ENCODE measurements at regions not wholly inside any gene's neighbourhood (a gene's known extent, or its start where the extent isn't known, plus 50 kb on each side); places are given as distances from the start of the nearest gene placed in this dataset.

- ATAC-seq: peak; percentile 57
- no peak for DNase-seq (ENCODE audit: low spot score)
Measured at GRCh38 chr1:68339505-68339904, 107.2 kb upstream of the WLS start.

GRCh38 chr1:68338081-68338480 is 105.8 kb upstream of the WLS start:
- intact Hi-C loops (cut with DNase I): no loop called here
- DNase-seq (ENCODE audit: low spot score) (no peak), ATAC-seq (no peak)

More at GRCh38 chr1:68339505-68339904, 107.2 kb upstream of the WLS start:
- intact Hi-C loops (cut with DNase I): no loop called here

- ATAC-seq: no peak
- no peak for DNase-seq (ENCODE audit: low spot score)
- intact Hi-C loops (cut with DNase I): no loop called here
Measured at GRCh38 chr1:68332041-68332440, 99.7 kb upstream of the WLS start.

- intact Hi-C loops (cut with DNase I): no loop called here
- DNase-seq (ENCODE audit: low spot score): no peak
- ATAC-seq: no peak
Measured at GRCh38 chr1:68331117-68331865, 99.0 kb upstream of the WLS start.

- ATAC-seq (no peak), DNase-seq (ENCODE audit: low spot score) (no peak)
- intact Hi-C loops (cut with DNase I): no loop called here
Measured at GRCh38 chr1:68330391-68330790, 98.1 kb upstream of the WLS start.

GRCh38 chr1:68329096-68329835 is 96.9 kb upstream of the WLS start:
- intact Hi-C loops (cut with DNase I): no loop called here
- peak; percentile 26 for ATAC-seq
- DNase-seq (ENCODE audit: low spot score): no peak

- intact Hi-C loops (cut with DNase I): no loop called here
- no peak for ATAC-seq
- no peak for DNase-seq (ENCODE audit: low spot score)
Measured at GRCh38 chr1:68328490-68328889, 96.2 kb upstream of the WLS start.

GRCh38 chr1:68327414-68327813 is 95.1 kb upstream of the WLS start:
- intact Hi-C loops (cut with DNase I): no loop called here
- DNase-seq (ENCODE audit: low spot score): no peak
- peak; percentile 74 for ATAC-seq

GRCh38 chr1:68326481-68326880 is 94.2 kb upstream of the WLS start:
- ATAC-seq (no peak), DNase-seq (ENCODE audit: low spot score) (no peak)
- intact Hi-C loops (cut with DNase I): no loop called here

- ATAC-seq (no peak), DNase-seq (ENCODE audit: low spot score) (no peak)
- intact Hi-C loops (cut with DNase I): no loop called here
Measured at GRCh38 chr1:68324316-68324715, 92.0 kb upstream of the WLS start.

- DNase-seq (ENCODE audit: low spot score) (no peak), ATAC-seq (peak; percentile 68)
- intact Hi-C loops (cut with DNase I): no loop called here
Measured at GRCh38 chr1:68322837-68323687, 90.7 kb upstream of the WLS start.

GRCh38 chr1:68322096-68322495 is 89.8 kb upstream of the WLS start:
- ATAC-seq: no peak
- intact Hi-C loops (cut with DNase I): no loop called here
- DNase-seq (ENCODE audit: low spot score): no peak

- intact Hi-C loops (cut with DNase I): no loop called here
- ATAC-seq: peak; percentile 67
- DNase-seq (ENCODE audit: low spot score): peak; percentile 75
Measured at GRCh38 chr1:68321084-68321685, 88.9 kb upstream of the WLS start.

GRCh38 chr1:68320349-68320748 is 88.0 kb upstream of the WLS start:
- ATAC-seq (no peak), DNase-seq (ENCODE audit: low spot score) (no peak)
- intact Hi-C loops (cut with DNase I): no loop called here

GRCh38 chr1:68319907-68320306 is 87.6 kb upstream of the WLS start:
- ATAC-seq: no peak
- intact Hi-C loops (cut with DNase I): no loop called here

GRCh38 chr1:68317543-68317942 is 85.2 kb upstream of the WLS start:
- DNase-seq (ENCODE audit: low spot score): no peak
- no peak for ATAC-seq
- intact Hi-C loops (cut with DNase I): no loop called here

More at GRCh38 chr1:68319907-68320306, 87.6 kb upstream of the WLS start:
- DNase-seq (ENCODE audit: low spot score): no peak

- DNase-seq (ENCODE audit: low spot score) (no peak), ATAC-seq (no peak)
- intact Hi-C loops (cut with DNase I): no loop called here
Measured at GRCh38 chr1:68314151-68314780, 81.9 kb upstream of the WLS start.

GRCh38 chr1:68313735-68314134 is 81.4 kb upstream of the WLS start:
- DNase-seq (ENCODE audit: low spot score) (no peak), ATAC-seq (peak; percentile 57)
- intact Hi-C loops (cut with DNase I): no loop called here

GRCh38 chr1:68308034-68308433 is 75.7 kb upstream of the WLS start:
- intact Hi-C loops (cut with DNase I): no loop called here
- ATAC-seq (no peak), DNase-seq (ENCODE audit: low spot score) (no peak)
